Epithelial cell of esophagus (primary cell): ENCODE measurements at regions not wholly inside any gene's neighbourhood (a gene's known extent, or its start where the extent isn't known, plus 50 kb on each side); places are given as distances from the start of the nearest gene placed in this dataset.
"Not testable (repeated sequence)": the region's sequence is repeated elsewhere in the genome, so short reads cannot be mapped to it uniquely, and the experiment has no call there.

Experiments
- DNase-seq: peaks from one replicate; pipeline ENCODE4 v3.0.0; 2010; ENCODE audit warnings: low read depth
- H3K4me3 ChIP-seq: 2 replicates; pipeline ENCODE4 v1.5.1; 2011; ENCODE audit warnings: mild to moderate bottlenecking, low read length, control low read depth
- CTCF ChIP-seq: IDR thresholded peaks from 2 replicates; pipeline ENCODE4 v1.5.1; 2011; ENCODE audit warnings: low read depth, mild to moderate bottlenecking, low read length, control low read depth, inconsistent platforms; ENCODE audit not compliant: insufficient read depth; ENCODE audit errors: missing control alignments

GRCh38 chr4:181838253-181838652 lies 404.9 kb upstream of the TENM3 start:
- no peak for DNase-seq
- no peak overlapping the region for H3K4me3 ChIP-seq
- no peak for TF ChIP-seq CTCF

- DNase-seq, H3K4me3 ChIP-seq: not testable (repeated sequence)
Measured at GRCh38 chr4:181843797-181844196, 399.4 kb upstream of the TENM3 start.

- DNase-seq: peak; percentile 62
- TF ChIP-seq CTCF: no peak
- H3K4me3 ChIP-seq: no peak overlapping the region
Measured at GRCh38 chr4:181845617-181846016, 397.6 kb upstream of the TENM3 start.

- no peak overlapping the region for H3K4me3 ChIP-seq
- no peak for TF ChIP-seq CTCF
- DNase-seq: no peak
Measured at GRCh38 chr4:181846934-181847333, 396.3 kb upstream of the TENM3 start.

GRCh38 chr4:181848357-181848756 lies 394.8 kb upstream of the TENM3 start:
- no peak for TF ChIP-seq CTCF
- no peak overlapping the region for H3K4me3 ChIP-seq
- DNase-seq: no peak

GRCh38 chr4:181849472-181849871 lies 393.7 kb upstream of the TENM3 start:
- TF ChIP-seq CTCF: no peak
- H3K4me3 ChIP-seq: no peak overlapping the region
- DNase-seq: no peak

- H3K4me3 ChIP-seq: no peak overlapping the region
- TF ChIP-seq CTCF: no peak
- DNase-seq: peak; percentile 89
Measured at GRCh38 chr4:181853881-181854511, 389.2 kb upstream of the TENM3 start.
